ENCODE measurements at regions not wholly inside any gene's neighbourhood (a gene's known extent, or its start where the extent isn't known, plus 50 kb on each side); places are given as distances from the start of the nearest gene placed in this dataset.

- TF ChIP-seq GATAD2A (IDR thresholded peaks at IDR 0.05) (no peak), BDP1 (IDR thresholded peaks at IDR 0.05; ENCODE audit: insufficient read depth, insufficient read length) (no peak), LCOR (CRISPR knock-in tag; IDR thresholded peaks at IDR 0.05) (peak; percentile 67; the same call in 1 of the 2 replicates), SPI1 (IDR thresholded peaks at IDR 0.05; ENCODE audit: borderline replicate concordance, low read depth, low read length) (no peak), TFE3 (CRISPR knock-in tag; IDR thresholded peaks at IDR 0.05) (no peak), IFI16 (CRISPR knock-in tag; IDR thresholded peaks at IDR 0.05) (no peak), E4F1 (CRISPR knock-in tag; IDR thresholded peaks at IDR 0.05; ENCODE audit: borderline replicate concordance) (no peak), CREB3L1 (IDR thresholded peaks at IDR 0.05; ENCODE audit: borderline replicate concordance, low read depth) (no peak), USF1 (CRISPR knock-in tag; IDR thresholded peaks at IDR 0.05) (no peak), NFE2L1 (tag; IDR thresholded peaks at IDR 0.05; ENCODE audit: borderline replicate concordance, low read depth) (no peak), ELF4 (CRISPR knock-in tag; IDR thresholded peaks at IDR 0.05) (no peak), CTCF (IDR thresholded peaks at IDR 0.05 in 2 of 3, conservative IDR thresholded peaks at IDR 0.05 in 1 of 3; ENCODE audit: insufficient read depth in 2 of 3, low read depth in 1 of 3, low read length in 3 of 3) (no peak), ZNF3 (CRISPR knock-in tag; IDR thresholded peaks at IDR 0.05) (no peak), KAT2B (IDR thresholded peaks at IDR 0.05; ENCODE audit: low read depth, low read length) (no peak), ZNF75A (CRISPR knock-in tag; IDR thresholded peaks at IDR 0.05) (no peak), SMAD4 (CRISPR knock-in tag; conservative IDR thresholded peaks at IDR 0.05) (peak; percentile 32; the same call in 1 of the 2 replicates)
These were observed 237.5 kb downstream of the BCOR start (continued) for GRCh38 chrX:39859991-39860861.
